CD4-positive, alpha-beta T cell (primary cell): ENCODE measurements at regions not wholly inside any gene's neighbourhood (a gene's known extent, or its start where the extent isn't known, plus 50 kb on each side); places are given as distances from the start of the nearest gene placed in this dataset.

ENCODE experiments used
- ATAC-seq: fragments of 200-7000 bp; cut with Tn5 transposase; one replicate; pipeline ENCODE4 v1.10.0; 2022; ENCODE audit warnings: mild to moderate bottlenecking; ENCODE audit not compliant: poor library complexity
- CTCF ChIA-PET: fragments of 350-600 bp; sonication (Branson Sonifier 250); formaldehyde crosslinking; loops from one replicate; lab custom pipeline; 2021; ENCODE audit warnings: antibody characterized with exemption, inconsistent platforms; lab: Charles Lee
- POLR2A ChIA-PET: fragments of 350-600 bp; sonication (Branson Sonifier 250); formaldehyde crosslinking; loops from one replicate; lab custom pipeline; 2021; ENCODE audit warnings: antibody characterized with exemption, inconsistent platforms; lab: Charles Lee
- DNase-seq, 14 experiments: peaks; one replicate each; pipeline ENCODE4 v3.0.0-alpha.2; 2013 to 2020; ENCODE audit warnings: mixed read lengths in 2 of 14
- H3K27ac ChIP-seq, 2 donors: one replicate each; pipeline versions ENCODE4 v1.5.1 to v1.7.0; 2013; ENCODE audit warnings: low read length in 2 of 2, low read depth in 1 of 2, mild to moderate bottlenecking in 1 of 2
- H3K27me3 ChIP-seq, 2 experiments: 1 replicate in 1 of 2; 2 replicates in 1 of 2; pipeline versions ENCODE4 v1.6.1 to v1.7.0; 2013; ENCODE audit warnings: low read length in 2 of 2, control low read depth in 1 of 2, mild to moderate bottlenecking in 1 of 2, moderate library complexity in 1 of 2; ENCODE audit not compliant: insufficient read depth in 2 of 2, control insufficient read depth in 1 of 2
- H3K36me3 ChIP-seq: one replicate; pipeline ENCODE4 v1.6.1; 2013; ENCODE audit warnings: low read length, control low read depth; ENCODE audit not compliant: insufficient read depth
- H3K4me1 ChIP-seq: one replicate; pipeline ENCODE4 v1.6.1; 2013; ENCODE audit warnings: low read length, control low read depth; ENCODE audit not compliant: insufficient read depth
- H3K4me3 ChIP-seq: one replicate; pipeline ENCODE4 v1.5.1; 2013; ENCODE audit warnings: mild to moderate bottlenecking, low read length, moderate library complexity
- H3K9me3 ChIP-seq, 2 experiments: 1 replicate in 1 of 2; 2 replicates in 1 of 2; pipeline versions ENCODE4 v1.6.1 to v1.7.0; 2013; ENCODE audit warnings: low read length in 2 of 2, mild to moderate bottlenecking in 2 of 2, control low read depth in 1 of 2, moderate library complexity in 1 of 2; ENCODE audit not compliant: control insufficient read depth in 1 of 2, insufficient read depth in 1 of 2
- H3K27ac Mint-ChIP-seq: one replicate; pipeline ENCODE4 v1.8.0; 2020; ENCODE audit warnings: mixed read lengths
- H3K27me3 Mint-ChIP-seq: one replicate; pipeline ENCODE4 v1.8.0; 2021; ENCODE audit warnings: mixed read lengths
- H3K36me3 Mint-ChIP-seq: one replicate; pipeline ENCODE4 v1.8.0; 2021; ENCODE audit warnings: low read depth, mixed read lengths
- H3K4me1 Mint-ChIP-seq: one replicate; pipeline ENCODE4 v1.8.0; 2021; ENCODE audit warnings: low read depth, mixed read lengths
- H3K4me3 Mint-ChIP-seq: one replicate; pipeline ENCODE4 v1.8.0; 2020; ENCODE audit warnings: mild to moderate bottlenecking, mixed read lengths
- H3K9me3 Mint-ChIP-seq: one replicate; pipeline ENCODE4 v1.8.0; 2020; ENCODE audit warnings: mixed read lengths
- intact Hi-C, 2 experiments: fragments of 100-400 bp; cut with DNase I in 1 of 2; cut with micrococcal nuclease in 1 of 2; formaldehyde crosslinking; loops; one replicate each; pipeline versions ENCODE4 v1.15.1 to v1.9.0; 2023 to 2025; cut with DNase I, micrococcal nuclease
- TF ChIP-seq, protein P1 (sequence below): fragments of 200-600 bp; IDR thresholded peaks from one replicate; pipeline ENCODE4 v1.8.0; 2022; ENCODE audit warnings: antibody characterized with exemption, mild to moderate bottlenecking

DNA sequence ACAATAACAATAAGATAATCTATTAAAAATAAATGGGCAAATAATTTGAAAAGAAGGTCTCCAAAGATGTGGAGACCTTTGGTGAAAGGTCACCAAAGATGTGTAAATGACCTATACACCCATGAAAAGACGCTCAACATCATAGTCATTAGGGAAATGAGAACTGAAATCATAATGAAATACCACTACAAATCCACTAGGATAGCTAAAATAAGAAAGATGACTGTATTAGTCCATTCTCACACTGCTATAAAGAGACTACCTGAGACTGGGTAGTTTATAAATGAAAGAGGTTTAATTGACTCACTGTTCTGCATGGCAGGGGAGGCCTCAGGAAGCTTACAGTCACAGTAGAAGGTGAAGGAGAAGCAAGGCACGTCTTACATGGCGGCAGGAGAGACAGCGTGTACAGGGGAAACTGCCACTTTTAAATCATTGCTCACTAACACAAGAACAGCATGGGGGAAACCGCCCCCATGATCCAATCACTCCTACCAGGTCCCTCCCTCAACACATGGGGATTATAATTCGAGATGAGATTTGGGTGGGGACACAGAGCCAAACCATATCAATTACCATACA lies 339.6 kb downstream of the ENC1 start:
- H3K9me3 Mint-ChIP-seq = no peaks in the 10 kb centered on the region
- CTCF ChIA-PET = no interaction called here

DNA sequence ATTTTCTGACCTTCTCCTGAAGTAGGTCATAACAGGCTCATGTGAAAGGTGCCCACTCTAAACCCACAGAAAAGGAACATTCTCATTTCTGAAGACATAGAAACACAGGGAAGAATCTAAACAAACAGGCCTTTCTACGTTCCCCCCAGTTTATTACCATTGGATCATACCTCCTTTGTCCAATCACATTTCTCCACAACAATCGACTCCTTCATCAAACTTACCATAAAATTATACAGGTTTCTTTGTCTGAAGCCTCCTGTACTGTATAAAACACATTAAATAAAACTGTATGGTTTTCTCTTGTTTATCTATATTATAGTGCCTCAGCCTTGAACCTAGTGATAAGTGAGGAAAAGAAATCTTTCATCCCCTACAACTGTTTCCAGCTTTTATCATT lies 340.7 kb downstream of the ENC1 start:
- Histone ChIP-seq H3K4me1 (no peaks in the 10 kb centered on the region), H3K9me3 (no peaks in the 10 kb centered on the region), H3K27ac (no peak overlapping the region), H3K27me3 (no peaks in the 10 kb centered on the region), H3K4me3 (no peak overlapping the region), H3K36me3 (no peaks in the 10 kb centered on the region)
- TF ChIP-seq, protein P1, sequence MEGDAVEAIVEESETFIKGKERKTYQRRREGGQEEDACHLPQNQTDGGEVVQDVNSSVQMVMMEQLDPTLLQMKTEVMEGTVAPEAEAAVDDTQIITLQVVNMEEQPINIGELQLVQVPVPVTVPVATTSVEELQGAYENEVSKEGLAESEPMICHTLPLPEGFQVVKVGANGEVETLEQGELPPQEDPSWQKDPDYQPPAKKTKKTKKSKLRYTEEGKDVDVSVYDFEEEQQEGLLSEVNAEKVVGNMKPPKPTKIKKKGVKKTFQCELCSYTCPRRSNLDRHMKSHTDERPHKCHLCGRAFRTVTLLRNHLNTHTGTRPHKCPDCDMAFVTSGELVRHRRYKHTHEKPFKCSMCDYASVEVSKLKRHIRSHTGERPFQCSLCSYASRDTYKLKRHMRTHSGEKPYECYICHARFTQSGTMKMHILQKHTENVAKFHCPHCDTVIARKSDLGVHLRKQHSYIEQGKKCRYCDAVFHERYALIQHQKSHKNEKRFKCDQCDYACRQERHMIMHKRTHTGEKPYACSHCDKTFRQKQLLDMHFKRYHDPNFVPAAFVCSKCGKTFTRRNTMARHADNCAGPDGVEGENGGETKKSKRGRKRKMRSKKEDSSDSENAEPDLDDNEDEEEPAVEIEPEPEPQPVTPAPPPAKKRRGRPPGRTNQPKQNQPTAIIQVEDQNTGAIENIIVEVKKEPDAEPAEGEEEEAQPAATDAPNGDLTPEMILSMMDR = no peak
- no peak overlapping the region for H3K27ac Mint-ChIP-seq
- no peak for ATAC-seq
- no peaks in the 10 kb centered on the region for H3K9me3 Mint-ChIP-seq
- CTCF ChIA-PET = no interaction called here
- H3K4me1 Mint-ChIP-seq = no peaks in the 10 kb centered on the region
- intact Hi-C loops = loop anchor here (10.0 kb wide), 1 partner anchor 345 kb away; the partner anchor contains the start of gene ENC1 (in 2 of the 2)
- H3K36me3 Mint-ChIP-seq = no peaks in the 10 kb centered on the region
- no peak overlapping the region for H3K4me3 Mint-ChIP-seq
- DNase-seq = no peak
- POLR2A ChIA-PET = no interaction called here
- H3K27me3 Mint-ChIP-seq = peaks cover 13% of the 10 kb centered on the region

More for the DNA sequence above, 339.6 kb downstream of the ENC1 start:
- ATAC-seq (no peak), DNase-seq (no peak)
- H3K9me3 ChIP-seq = no peaks in the 10 kb centered on the region
- POLR2A ChIA-PET = no interaction called here
- TF ChIP-seq, protein P1 = no peak
- no peaks in the 10 kb centered on the region for H3K4me1 ChIP-seq
- H3K36me3 ChIP-seq = no peaks in the 10 kb centered on the region
- H3K4me1 Mint-ChIP-seq = no peaks in the 10 kb centered on the region
- no peak overlapping the region for H3K4me3 Mint-ChIP-seq
- H3K4me3 ChIP-seq = no peak overlapping the region
- intact Hi-C loops = loop anchor here in 1 of 2 experiments (10.0 kb wide), 1 partner anchor 344 kb away; the partner anchor contains the start of gene ENC1
- H3K27me3 ChIP-seq = no peaks in the 10 kb centered on the region
- H3K27ac Mint-ChIP-seq = no peak overlapping the region
- no peaks in the 10 kb centered on the region for H3K36me3 Mint-ChIP-seq
- H3K27me3 Mint-ChIP-seq = peaks cover 13% of the 10 kb centered on the region
- H3K27ac ChIP-seq = no peak overlapping the region

- TF ChIP-seq, protein P1 = no peak
- Histone ChIP-seq H3K27ac (no peak overlapping the region), H3K27me3 (no peaks in the 10 kb centered on the region), H3K4me3 (no peak overlapping the region), H3K9me3 (no peaks in the 10 kb centered on the region), H3K36me3 (no peaks in the 10 kb centered on the region), H3K4me1 (no peaks in the 10 kb centered on the region)
- Mint-ChIP-seq H3K4me1 (no peaks in the 10 kb centered on the region), H3K9me3 (no peaks in the 10 kb centered on the region), H3K36me3 (no peaks in the 10 kb centered on the region), H3K27me3 (peaks cover 13% of the 10 kb centered on the region), H3K27ac (no peak overlapping the region), H3K4me3 (no peak overlapping the region)
- CTCF ChIA-PET = no interaction called here
- POLR2A ChIA-PET = no interaction called here
- DNase-seq = no peak
- intact Hi-C loops = loop anchor here (1.0 to 10.0 kb wide), 2 partner anchors 20 to 348 kb away; partner anchors contain the start of gene ENC1 (in 1 of the 2)
- no peak for ATAC-seq
Observed at GRCh38 chr5:74296685-74297408, 343.7 kb downstream of the ENC1 start.
